Uterus (tissue), 2 donors: ENCODE measurements at regions not wholly inside any gene's neighbourhood (a gene's known extent, or its start where the extent isn't known, plus 50 kb on each side); places are given as distances from the start of the nearest gene placed in this dataset.

Experiments
- POLR2A ChIP-seq, 2 donors: fragments of 450-650 bp; IDR thresholded peaks; one replicate each; pipeline ENCODE4 v1.6.1; 2016; ENCODE audit warnings: antibody characterized with exemption in 2 of 2, mild to moderate bottlenecking in 1 of 2, moderate library complexity in 1 of 2
- TF ChIP-seq, protein P1 (sequence below), 4 experiments: fragments of 200-600 bp in 2 of 4; fragments of 450-650 bp in 2 of 4; sonication (generic) in 2 of 4; IDR thresholded peaks; one replicate each; pipeline ENCODE4 v1.5.1; 2016 to 2019; ENCODE audit warnings: antibody characterized with exemption in 4 of 4, mild to moderate bottlenecking in 2 of 4, moderate library complexity in 1 of 4

DNA sequence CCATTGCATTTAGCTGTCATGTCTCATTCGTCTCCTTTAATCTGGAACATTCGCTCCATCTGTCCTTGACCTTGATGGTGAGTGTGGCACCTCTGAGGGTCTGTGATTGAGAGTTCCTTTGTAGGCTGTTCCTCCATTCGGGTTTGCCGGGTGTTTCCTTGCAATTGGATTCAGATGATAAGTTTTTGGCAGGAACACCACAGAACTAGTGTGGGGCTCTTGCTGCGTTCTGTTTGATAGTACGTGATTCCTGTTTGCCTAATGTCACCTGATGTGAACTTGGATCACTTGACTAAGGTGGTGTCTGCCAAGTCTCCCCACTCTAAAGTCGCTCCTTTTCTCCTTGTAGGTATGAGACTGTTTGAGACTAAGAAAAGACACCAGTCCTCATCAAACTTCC lies 109.7 kb upstream of the TMEM45B start:
- no peak for TF ChIP-seq POLR2A (IDR thresholded peaks at IDR 0.05)
- TF ChIP-seq, protein P1, sequence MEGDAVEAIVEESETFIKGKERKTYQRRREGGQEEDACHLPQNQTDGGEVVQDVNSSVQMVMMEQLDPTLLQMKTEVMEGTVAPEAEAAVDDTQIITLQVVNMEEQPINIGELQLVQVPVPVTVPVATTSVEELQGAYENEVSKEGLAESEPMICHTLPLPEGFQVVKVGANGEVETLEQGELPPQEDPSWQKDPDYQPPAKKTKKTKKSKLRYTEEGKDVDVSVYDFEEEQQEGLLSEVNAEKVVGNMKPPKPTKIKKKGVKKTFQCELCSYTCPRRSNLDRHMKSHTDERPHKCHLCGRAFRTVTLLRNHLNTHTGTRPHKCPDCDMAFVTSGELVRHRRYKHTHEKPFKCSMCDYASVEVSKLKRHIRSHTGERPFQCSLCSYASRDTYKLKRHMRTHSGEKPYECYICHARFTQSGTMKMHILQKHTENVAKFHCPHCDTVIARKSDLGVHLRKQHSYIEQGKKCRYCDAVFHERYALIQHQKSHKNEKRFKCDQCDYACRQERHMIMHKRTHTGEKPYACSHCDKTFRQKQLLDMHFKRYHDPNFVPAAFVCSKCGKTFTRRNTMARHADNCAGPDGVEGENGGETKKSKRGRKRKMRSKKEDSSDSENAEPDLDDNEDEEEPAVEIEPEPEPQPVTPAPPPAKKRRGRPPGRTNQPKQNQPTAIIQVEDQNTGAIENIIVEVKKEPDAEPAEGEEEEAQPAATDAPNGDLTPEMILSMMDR (IDR thresholded peaks at IDR 0.05) = no peak
